Loucy (cell line): ENCODE measurements at regions not wholly inside any gene's neighbourhood (a gene's known extent, or its start where the extent isn't known, plus 50 kb on each side); places are given as distances from the start of the nearest gene placed in this dataset.

Experiments
- CTCF ChIP-seq: fragments of 200-600 bp; sonication (generic); conservative IDR thresholded peaks from 2 replicates; pipeline ENCODE4 v1.5.1; 2014; ENCODE audit warnings: mild to moderate bottlenecking, antibody characterized with exemption, low read length
- EZH2phosphoT487 ChIP-seq: fragments of 200-600 bp; IDR thresholded peaks from 2 replicates; pipeline ENCODE4 v1.6.1; 2018; ENCODE audit warnings: antibody characterized with exemption, mild to moderate bottlenecking, moderate library complexity, borderline replicate concordance

GRCh38 chr4:156073976-156074375 lies 120.3 kb upstream of the CTSO start:
- TF ChIP-seq EZH2phosphoT487 (no peak), CTCF (no peak)
